KMS-11 (cell line): ENCODE measurements at regions not wholly inside any gene's neighbourhood (a gene's known extent, or its start where the extent isn't known, plus 50 kb on each side); places are given as distances from the start of the nearest gene placed in this dataset.

ENCODE experiments used
- H2AFZ ChIP-seq: fragments of 200-600 bp; sonication (generic); 2 replicates; pipeline ENCODE4 v1.6.1; 2016; ENCODE audit warnings: antibody characterized with exemption, mixed run types, low read depth
- H3K27ac ChIP-seq: fragments of 200-600 bp; sonication (generic); 2 replicates; pipeline ENCODE4 v1.6.1; 2016; ENCODE audit warnings: mild to moderate bottlenecking, mixed run types
- H3K27me3 ChIP-seq: fragments of 200-600 bp; sonication (generic); 2 replicates; pipeline ENCODE4 v1.6.1; 2017; ENCODE audit warnings: mild to moderate bottlenecking, low read depth, mixed run types, moderate library complexity; ENCODE audit not compliant: insufficient read depth
- H3K36me3 ChIP-seq: fragments of 200-600 bp; sonication (generic); 2 replicates; pipeline ENCODE4 v1.6.1; 2017; ENCODE audit warnings: mild to moderate bottlenecking, mixed run types; ENCODE audit not compliant: insufficient read depth
- H3K4me1 ChIP-seq: fragments of 200-600 bp; sonication (generic); 2 replicates; pipeline ENCODE4 v1.6.1; 2016; ENCODE audit warnings: mild to moderate bottlenecking, low read depth, mixed run types; ENCODE audit not compliant: poor library complexity, severe bottlenecking
- H3K4me2 ChIP-seq: fragments of 200-600 bp; sonication (generic); 2 replicates; pipeline ENCODE4 v1.7.0; 2016; ENCODE audit warnings: mild to moderate bottlenecking, mixed run types
- H3K4me3 ChIP-seq: fragments of 200-600 bp; sonication (generic); IDR thresholded peaks from 2 replicates; pipeline ENCODE4 v1.6.1; 2017; ENCODE audit warnings: low read depth, low read length, mixed read lengths; ENCODE audit not compliant: insufficient read depth
- H3K79me2 ChIP-seq: fragments of 200-600 bp; sonication (generic); 2 replicates; pipeline ENCODE4 v1.6.1; 2016; ENCODE audit warnings: low read depth, mixed run types; ENCODE audit not compliant: insufficient read depth
- H3K9ac ChIP-seq: fragments of 200-600 bp; sonication (generic); 2 replicates; pipeline ENCODE4 v1.6.1; 2016; ENCODE audit warnings: mild to moderate bottlenecking, mixed run types
- H4K20me1 ChIP-seq: fragments of 200-600 bp; sonication (generic); 2 replicates; pipeline ENCODE4 v1.6.1; 2016; ENCODE audit warnings: mild to moderate bottlenecking, mixed run types; ENCODE audit not compliant: insufficient read depth
- TF ChIP-seq, protein P1 (sequence below): fragments of 200-600 bp; sonication (generic); conservative IDR thresholded peaks from 2 replicates; pipeline ENCODE4 v1.6.1; 2017; ENCODE audit warnings: low read depth, mild to moderate bottlenecking, antibody characterized with exemption, low read length, moderate library complexity, mixed read lengths

DNA sequence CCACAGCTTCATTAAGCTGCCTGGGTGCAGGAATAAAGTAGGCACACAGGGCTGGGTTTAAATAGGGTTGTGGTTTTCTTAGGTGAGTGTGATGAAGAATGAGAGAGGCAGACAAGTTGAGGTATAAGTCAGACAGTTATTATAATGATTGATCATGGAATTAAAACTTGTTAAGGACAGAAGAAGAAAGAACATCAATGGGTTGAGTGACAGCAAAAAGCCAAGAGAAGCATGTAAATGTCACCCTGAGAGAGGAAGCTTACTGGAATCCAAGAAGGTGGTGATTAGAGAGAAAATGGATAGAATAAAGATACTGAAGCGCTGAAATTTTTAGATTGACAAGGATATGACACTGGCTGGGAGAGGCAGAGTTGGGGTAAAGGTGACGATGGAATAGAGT is 325.2 kb upstream of the SLITRK1 start:
- Histone ChIP-seq H3K36me3 (no peaks in the 10 kb centered on the region), H3K4me2 (no peak overlapping the region), H2AFZ (no peak overlapping the region), H4K20me1 (no peaks in the 10 kb centered on the region), H3K79me2 (no peaks in the 10 kb centered on the region), H3K4me3 (no peak overlapping the region), H3K27me3 (no peaks in the 10 kb centered on the region), H3K9ac (no peak overlapping the region), H3K27ac (no peak overlapping the region), H3K4me1 (no peaks in the 10 kb centered on the region)
- TF ChIP-seq, protein P1, sequence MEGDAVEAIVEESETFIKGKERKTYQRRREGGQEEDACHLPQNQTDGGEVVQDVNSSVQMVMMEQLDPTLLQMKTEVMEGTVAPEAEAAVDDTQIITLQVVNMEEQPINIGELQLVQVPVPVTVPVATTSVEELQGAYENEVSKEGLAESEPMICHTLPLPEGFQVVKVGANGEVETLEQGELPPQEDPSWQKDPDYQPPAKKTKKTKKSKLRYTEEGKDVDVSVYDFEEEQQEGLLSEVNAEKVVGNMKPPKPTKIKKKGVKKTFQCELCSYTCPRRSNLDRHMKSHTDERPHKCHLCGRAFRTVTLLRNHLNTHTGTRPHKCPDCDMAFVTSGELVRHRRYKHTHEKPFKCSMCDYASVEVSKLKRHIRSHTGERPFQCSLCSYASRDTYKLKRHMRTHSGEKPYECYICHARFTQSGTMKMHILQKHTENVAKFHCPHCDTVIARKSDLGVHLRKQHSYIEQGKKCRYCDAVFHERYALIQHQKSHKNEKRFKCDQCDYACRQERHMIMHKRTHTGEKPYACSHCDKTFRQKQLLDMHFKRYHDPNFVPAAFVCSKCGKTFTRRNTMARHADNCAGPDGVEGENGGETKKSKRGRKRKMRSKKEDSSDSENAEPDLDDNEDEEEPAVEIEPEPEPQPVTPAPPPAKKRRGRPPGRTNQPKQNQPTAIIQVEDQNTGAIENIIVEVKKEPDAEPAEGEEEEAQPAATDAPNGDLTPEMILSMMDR = no peak

DNA sequence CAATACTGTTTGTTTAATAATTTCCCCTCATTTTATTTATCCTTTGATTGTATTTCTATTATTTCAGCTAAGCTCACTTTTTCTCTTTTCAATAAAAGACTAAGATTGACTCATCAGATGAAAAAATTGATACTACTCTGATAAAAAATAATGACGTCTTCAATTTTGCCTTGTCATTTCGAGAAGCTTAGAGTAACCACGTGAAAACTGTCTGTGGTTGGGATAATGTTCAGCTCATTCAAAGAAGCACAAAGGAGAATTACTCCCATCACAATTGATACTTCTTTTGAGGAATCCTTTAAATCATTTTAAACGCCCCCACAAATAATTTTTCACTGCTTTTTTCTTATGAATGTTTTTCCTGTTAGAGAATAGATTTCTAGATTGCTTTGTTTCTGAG is 318.7 kb upstream of the SLITRK1 start:
- no peaks in the 10 kb centered on the region for H3K36me3 ChIP-seq
- no peak overlapping the region for H2AFZ ChIP-seq
- no peak overlapping the region for H3K27ac ChIP-seq
- H4K20me1 ChIP-seq = no peaks in the 10 kb centered on the region
- H3K9ac ChIP-seq = no peak overlapping the region
- no peaks in the 10 kb centered on the region for H3K79me2 ChIP-seq
- H3K27me3 ChIP-seq = no peaks in the 10 kb centered on the region
- H3K4me2 ChIP-seq = peak overlapping the region; percentile 25; the same call in 1 of the 2 replicates
- peaks cover 16% of the 10 kb centered on the region for H3K4me1 ChIP-seq
- H3K4me3 ChIP-seq = no peak overlapping the region
- TF ChIP-seq, protein P1 = no peak

DNA sequence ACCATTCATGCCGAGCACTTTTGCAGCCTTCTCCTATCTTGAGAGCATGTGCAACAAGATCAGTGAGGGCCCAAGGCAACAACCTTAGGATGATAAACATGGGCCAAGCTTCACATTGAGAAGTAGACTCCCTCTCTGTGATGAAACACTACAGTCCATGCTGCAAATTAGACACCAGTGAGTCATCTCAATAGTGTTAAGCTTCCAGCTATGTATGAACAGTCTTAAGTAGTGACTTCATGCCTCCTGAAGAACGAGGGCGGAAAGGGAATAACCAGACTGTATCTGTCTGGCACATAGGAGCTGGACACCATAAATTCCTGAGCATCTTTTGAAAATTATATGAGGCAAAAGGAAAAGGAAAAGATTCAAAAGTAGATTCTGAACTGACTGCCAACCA is 309.9 kb upstream of the SLITRK1 start:
- TF ChIP-seq, protein P1 = no peak
- Histone ChIP-seq H3K4me1 (no peaks in the 10 kb centered on the region), H3K4me3 (no peak overlapping the region), H3K79me2 (no peaks in the 10 kb centered on the region), H3K36me3 (no peaks in the 10 kb centered on the region), H2AFZ (no peak overlapping the region), H4K20me1 (no peaks in the 10 kb centered on the region), H3K27me3 (no peaks in the 10 kb centered on the region), H3K9ac (no peak overlapping the region), H3K27ac (no peak overlapping the region), H3K4me2 (no peak overlapping the region)

DNA sequence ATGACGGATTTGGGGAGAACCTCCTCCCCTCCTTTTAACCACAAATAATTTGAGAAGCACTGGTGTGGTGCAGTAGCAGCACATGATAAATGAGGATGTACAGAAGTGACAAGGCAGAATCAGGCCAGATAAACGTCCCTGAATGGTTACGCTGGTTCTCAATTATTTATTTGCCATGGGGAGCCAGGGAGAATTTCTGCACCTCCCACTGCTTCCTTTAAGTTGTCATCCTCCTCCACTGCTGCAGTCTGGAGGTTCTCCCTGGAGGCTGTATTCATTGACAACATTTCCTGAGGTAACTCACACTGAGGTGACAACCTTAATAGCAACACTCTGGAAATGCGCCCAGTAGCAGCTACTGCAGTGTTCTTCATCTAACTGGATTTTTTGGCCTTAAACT is 308.9 kb upstream of the SLITRK1 start:
- TF ChIP-seq, protein P1 = no peak
- Histone ChIP-seq H3K4me2 (no peak overlapping the region), H3K4me1 (no peaks in the 10 kb centered on the region), H4K20me1 (no peaks in the 10 kb centered on the region), H3K27ac (no peak overlapping the region), H3K36me3 (no peaks in the 10 kb centered on the region), H3K79me2 (no peaks in the 10 kb centered on the region), H3K9ac (no peak overlapping the region), H3K4me3 (no peak overlapping the region), H3K27me3 (no peaks in the 10 kb centered on the region), H2AFZ (no peak overlapping the region)

DNA sequence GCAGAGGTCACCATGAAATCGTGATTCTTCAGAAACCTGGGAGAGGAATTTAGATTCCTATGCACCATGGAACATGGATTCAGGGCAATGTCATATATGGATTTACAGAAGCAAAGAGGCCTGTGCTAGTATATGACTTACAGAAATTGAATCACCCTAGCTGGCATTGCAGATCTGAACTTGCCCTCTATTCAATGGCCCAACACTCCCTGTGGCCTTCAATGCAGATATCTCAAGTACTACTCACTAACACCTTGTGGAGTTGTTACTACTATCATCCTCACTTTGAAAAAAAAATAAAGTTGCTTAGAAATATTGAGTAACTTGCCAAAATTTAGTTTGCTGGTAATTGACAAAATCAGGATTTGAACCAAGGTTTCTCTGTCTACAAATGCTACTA is 305.4 kb upstream of the SLITRK1 start:
- Histone ChIP-seq H2AFZ (no peak overlapping the region), H4K20me1 (no peaks in the 10 kb centered on the region), H3K27me3 (no peaks in the 10 kb centered on the region), H3K27ac (no peak overlapping the region), H3K36me3 (no peaks in the 10 kb centered on the region), H3K4me3 (no peak overlapping the region), H3K4me2 (no peak overlapping the region), H3K4me1 (no peaks in the 10 kb centered on the region), H3K79me2 (no peaks in the 10 kb centered on the region), H3K9ac (no peak overlapping the region)
- TF ChIP-seq, protein P1 = no peak
